GM20000 (cell line): ENCODE measurements at regions not wholly inside any gene's neighbourhood (a gene's known extent, or its start where the extent isn't known, plus 50 kb on each side); places are given as distances from the start of the nearest gene placed in this dataset.

Experiments used
- DNase-seq: peaks from one replicate; pipeline ENCODE4 v3.0.0; 2012; ENCODE audit warnings: low spot score
- TF ChIP-seq, protein P1 (sequence below): IDR thresholded peaks from 2 replicates; pipeline ENCODE4 v1.5.1; 2012; ENCODE audit warnings: mild to moderate bottlenecking, control low read depth; ENCODE audit errors: extremely low read depth, missing control alignments

DNA sequence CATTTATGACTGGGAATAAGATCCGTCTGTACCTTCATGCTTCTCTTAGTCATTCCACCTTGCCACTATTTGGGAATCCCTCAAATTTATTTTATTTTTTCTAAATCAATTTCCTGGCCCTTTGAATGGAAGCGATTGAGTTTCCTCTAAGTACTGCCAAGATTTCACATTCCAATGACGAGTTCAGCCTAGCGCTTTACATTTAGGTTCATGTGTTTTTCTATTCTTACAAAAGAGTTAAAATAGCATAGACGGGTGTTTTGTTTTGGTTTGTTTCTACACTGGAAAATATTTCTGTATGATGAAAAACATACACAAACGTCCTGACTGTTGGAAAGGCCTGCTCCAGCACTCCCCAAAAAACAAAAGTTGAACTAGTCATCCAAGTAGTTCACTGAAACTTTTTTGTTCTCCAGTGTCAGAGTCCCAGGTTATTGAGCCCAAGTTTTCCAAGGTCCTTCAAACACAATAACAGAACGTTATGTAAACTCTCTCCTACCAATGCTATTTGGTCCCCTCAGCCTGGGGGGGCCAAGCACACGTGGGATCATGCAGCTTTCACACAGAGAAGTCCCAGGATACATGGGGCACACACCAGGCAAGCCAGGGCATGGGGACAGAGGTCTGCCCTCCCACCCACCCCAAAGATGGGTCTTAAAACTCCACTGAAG is 74.8 kb upstream of the FOXN3 start:
- TF ChIP-seq, protein P1, sequence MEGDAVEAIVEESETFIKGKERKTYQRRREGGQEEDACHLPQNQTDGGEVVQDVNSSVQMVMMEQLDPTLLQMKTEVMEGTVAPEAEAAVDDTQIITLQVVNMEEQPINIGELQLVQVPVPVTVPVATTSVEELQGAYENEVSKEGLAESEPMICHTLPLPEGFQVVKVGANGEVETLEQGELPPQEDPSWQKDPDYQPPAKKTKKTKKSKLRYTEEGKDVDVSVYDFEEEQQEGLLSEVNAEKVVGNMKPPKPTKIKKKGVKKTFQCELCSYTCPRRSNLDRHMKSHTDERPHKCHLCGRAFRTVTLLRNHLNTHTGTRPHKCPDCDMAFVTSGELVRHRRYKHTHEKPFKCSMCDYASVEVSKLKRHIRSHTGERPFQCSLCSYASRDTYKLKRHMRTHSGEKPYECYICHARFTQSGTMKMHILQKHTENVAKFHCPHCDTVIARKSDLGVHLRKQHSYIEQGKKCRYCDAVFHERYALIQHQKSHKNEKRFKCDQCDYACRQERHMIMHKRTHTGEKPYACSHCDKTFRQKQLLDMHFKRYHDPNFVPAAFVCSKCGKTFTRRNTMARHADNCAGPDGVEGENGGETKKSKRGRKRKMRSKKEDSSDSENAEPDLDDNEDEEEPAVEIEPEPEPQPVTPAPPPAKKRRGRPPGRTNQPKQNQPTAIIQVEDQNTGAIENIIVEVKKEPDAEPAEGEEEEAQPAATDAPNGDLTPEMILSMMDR = no peak

DNA sequence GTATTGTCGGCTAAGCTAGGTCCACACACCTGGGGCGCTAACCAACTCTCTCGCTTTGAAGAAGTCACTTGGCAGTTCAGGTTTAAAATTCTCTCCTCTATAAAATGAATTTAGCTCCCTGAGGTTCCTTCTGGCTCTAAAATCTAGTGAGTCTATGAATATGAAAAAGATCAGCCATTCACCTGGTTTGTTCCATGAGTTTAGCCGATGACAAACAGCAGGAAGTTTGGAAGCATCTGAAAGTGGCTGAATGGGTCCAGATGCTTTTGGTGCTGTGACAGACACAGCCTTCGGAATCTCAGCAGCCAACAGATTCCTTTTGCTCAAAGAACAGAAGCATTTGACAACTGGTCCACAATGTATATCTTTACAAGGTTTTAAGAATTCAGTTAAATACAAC is 73.4 kb upstream of the FOXN3 start:
- DNase-seq = no peak
- TF ChIP-seq, protein P1 = no peak

More for the DNA sequence above, 74.8 kb upstream of the FOXN3 start:
- DNase-seq = no peak

DNA sequence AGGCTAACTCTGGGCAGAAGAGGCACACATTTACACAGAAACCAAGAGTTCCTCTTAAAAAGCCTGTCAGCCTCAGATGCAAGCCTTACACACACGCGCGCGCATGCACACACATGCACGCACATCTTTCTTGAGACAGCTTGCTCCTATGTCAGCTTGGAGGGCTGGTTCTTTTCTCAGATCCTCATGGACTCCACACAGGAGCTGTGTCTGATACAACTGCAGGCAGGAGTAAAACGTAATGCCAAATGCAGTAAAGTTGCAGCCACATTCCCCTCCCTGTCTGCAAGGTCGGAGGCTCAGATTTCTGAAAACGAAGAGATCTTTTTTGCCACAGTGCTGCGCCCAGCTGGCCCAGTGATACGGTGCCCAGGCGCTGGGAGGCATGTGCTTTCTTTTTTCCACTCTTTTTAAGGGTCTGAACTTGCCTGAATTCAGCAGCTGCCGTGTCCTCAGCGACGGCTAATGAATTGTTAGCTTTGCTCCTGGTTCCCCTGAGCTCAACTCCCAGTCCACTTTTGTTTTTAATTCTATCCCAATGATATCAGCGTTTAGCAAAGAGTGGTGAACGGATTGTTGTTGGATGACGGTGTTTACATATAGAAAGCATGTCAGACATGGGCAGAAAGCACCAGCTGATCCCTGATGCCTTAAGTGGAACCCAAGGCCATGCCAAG is 72.9 kb upstream of the FOXN3 start:
- TF ChIP-seq, protein P1 = no peak
- DNase-seq = no peak

DNA sequence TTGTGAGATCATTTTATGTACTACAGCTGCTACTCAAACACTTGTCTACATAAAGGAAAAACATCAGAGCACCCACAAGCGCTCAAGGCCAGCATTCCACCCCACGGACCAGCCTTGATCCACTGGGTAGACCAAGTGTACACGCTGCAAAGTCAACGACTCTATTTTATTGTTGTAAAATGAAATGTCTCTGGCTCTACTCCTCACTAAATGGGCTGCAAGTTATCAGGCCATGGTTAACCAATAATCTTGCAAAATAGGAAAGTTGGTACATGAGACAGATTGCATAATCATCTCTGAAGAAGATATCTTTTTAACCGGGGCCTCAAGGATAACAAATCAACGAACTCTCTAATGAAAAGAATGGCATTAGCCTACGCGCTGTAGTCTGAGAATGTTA is 69.9 kb upstream of the FOXN3 start:
- no peak for DNase-seq
- TF ChIP-seq, protein P1 = no peak

DNA sequence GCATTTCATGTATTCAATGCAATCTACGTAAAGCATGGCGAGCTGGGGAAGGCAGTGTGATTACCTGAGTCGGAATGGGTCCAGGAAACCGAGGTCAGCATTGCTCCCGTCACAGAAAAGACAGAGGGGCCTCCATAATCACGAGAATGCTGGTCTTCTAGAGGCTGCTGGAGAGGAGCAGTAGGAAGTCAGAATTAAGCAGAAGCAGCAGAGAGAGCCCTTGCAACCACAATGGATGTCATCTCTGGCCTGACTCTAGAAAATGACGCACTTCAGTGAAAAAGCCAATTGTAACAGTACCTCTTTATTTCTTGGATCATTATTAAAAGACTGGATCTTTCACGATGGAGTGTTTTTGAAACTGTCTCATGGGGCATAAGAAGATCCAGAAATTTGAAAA is 69.5 kb upstream of the FOXN3 start:
- TF ChIP-seq, protein P1 = no peak
- DNase-seq = no peak

DNA sequence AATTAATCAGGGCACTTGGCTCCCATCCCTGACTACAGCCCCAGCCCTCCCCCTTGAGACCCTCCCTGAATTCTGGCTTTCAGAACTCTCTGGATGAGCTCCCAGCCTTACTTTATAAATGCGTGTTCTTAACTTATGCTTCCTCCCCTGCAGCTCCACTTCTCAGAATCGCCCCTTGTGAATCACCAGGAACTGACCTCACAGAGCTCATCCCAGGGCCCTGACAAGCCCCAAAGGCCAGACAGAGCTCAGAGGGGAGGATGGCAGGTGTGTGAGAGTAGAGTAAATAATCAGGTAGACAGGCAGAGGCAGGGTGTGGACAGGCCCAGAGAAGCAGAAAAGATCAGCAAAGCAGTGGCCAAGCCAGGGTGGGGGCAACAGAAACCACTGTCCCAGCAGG is 68.2 kb upstream of the FOXN3 start:
- TF ChIP-seq, protein P1 = no peak
- no peak for DNase-seq

DNA sequence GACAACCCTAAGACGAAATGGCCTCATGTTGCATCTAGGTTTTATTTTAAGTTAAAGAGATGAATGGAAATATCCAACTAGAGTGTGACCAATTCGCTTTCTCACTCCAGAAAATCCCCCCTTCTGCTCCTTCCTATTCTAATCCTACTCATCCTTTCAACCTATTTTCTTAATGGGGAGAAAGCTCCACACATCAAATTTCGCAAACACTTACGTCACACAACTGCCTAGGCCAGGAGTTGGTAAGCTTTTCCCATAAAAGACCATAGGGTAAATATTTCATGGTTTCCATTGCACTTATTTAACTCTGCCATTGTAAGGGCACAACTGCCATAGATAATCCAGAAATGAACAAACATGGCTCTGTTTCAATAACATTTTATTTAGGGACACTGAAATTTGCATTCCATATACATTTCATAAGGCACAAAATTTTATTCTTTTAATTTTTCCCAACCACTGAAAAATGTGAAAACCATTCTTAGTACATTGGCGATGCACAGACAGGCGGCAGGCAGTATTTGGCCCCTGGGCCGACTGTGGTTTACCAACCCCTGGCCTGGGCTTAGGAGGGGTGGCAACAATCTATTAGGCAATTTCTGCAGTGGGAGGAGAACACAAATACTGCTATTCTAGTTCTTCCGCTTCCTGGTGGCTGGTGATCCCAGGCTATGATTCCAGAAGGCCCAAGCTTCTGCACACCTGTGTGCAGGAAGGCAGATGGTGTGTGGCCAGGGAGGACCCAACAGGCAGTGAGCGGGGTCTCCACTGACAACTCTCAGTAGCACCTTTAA is 67.2 kb upstream of the FOXN3 start:
- DNase-seq = no peak
- TF ChIP-seq, protein P1 = no peak
